ENCODE measurements at regions not wholly inside any gene's neighbourhood (a gene's known extent, or its start where the extent isn't known, plus 50 kb on each side); places are given as distances from the start of the nearest gene placed in this dataset.

DNA sequence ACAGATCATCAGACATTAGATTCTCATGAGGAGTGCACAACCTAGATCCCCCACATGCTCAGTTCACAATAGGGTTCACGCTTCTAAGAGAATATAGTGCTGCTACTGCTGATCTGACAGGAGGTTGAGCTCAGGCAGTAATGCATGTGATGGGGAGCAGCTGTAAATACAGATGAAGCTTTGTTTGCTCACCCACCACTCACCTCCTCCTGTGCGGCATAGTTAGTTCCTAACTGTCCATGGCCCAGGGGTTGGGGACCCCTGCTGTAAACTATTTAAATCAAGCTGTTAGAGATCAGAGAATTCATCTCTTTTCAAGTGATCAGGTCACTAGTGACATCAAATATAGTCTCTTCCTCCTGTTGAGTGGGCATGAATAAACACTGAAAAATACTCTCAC, 88.8 kb upstream of the ACVR2A start:
- Histone ChIP-seq H3K27ac (no peak overlapping the region), H3K4me1 (no peaks in the 10 kb centered on the region)
- TF ChIP-seq, protein P1, sequence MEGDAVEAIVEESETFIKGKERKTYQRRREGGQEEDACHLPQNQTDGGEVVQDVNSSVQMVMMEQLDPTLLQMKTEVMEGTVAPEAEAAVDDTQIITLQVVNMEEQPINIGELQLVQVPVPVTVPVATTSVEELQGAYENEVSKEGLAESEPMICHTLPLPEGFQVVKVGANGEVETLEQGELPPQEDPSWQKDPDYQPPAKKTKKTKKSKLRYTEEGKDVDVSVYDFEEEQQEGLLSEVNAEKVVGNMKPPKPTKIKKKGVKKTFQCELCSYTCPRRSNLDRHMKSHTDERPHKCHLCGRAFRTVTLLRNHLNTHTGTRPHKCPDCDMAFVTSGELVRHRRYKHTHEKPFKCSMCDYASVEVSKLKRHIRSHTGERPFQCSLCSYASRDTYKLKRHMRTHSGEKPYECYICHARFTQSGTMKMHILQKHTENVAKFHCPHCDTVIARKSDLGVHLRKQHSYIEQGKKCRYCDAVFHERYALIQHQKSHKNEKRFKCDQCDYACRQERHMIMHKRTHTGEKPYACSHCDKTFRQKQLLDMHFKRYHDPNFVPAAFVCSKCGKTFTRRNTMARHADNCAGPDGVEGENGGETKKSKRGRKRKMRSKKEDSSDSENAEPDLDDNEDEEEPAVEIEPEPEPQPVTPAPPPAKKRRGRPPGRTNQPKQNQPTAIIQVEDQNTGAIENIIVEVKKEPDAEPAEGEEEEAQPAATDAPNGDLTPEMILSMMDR (IDR thresholded peaks at IDR 0.05): no peak

DNA sequence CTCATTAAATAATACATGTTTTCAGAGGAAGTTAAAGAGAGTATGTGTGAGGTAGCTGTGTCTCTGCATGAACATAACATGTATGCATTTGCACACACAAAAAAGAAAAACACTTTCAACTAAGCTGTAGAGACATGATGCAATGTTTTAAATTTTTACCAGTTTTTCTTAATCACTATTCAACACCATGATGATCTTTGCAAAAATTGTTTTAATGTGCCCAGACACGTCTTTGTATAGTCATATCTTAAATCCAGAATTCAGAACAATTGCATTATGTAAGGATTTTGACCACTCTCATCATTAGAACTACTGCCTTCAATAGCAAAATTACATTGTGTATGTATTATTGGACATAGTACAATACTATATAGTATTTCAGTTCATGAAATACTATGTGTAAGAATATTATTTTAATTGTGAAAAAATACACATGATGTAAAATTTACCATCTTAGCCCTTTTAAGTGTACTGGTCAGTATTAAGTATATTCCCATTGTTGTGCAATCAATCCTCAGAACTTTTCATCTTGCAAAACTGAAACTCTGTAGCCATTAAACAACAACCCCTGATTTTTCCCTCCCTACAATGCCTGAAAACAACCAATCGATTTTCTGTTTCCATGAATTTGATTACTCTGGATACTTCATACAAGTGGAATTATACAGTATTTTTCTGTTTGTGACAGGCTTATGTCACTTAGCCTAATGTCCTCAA, 104.5 kb upstream of the ACVR2A start:
- H3K4me1 ChIP-seq: no peaks in the 10 kb centered on the region
- no peak overlapping the region for H3K27ac ChIP-seq
- TF ChIP-seq, protein P1 (IDR thresholded peaks at IDR 0.05): no peak
- H3K36me3 ChIP-seq (ENCODE audit: control insufficient read depth, insufficient read depth, low read length): no peaks in the 10 kb centered on the region
- no peak overlapping the region for H3K9ac ChIP-seq
- no peak overlapping the region for H2AFZ ChIP-seq
- H3K4me3 ChIP-seq (ENCODE audit: low read depth, low read length): no peak overlapping the region
- no peaks in the 10 kb centered on the region for H3K9me3 ChIP-seq (ENCODE audit: control insufficient read depth, low read length)
- no peaks in the 10 kb centered on the region for H3K27me3 ChIP-seq (ENCODE audit: control insufficient read depth, insufficient read depth, low read length)
- H3K4me2 ChIP-seq (ENCODE audit: low read length): no peak overlapping the region
- no peaks in the 10 kb centered on the region for H3K79me2 ChIP-seq

More for the DNA sequence above, 88.8 kb upstream of the ACVR2A start:
- H3K9me3 ChIP-seq (ENCODE audit: control insufficient read depth, low read length): no peaks in the 10 kb centered on the region
- no peak overlapping the region for H3K4me2 ChIP-seq (ENCODE audit: low read length)
- H3K9ac ChIP-seq: no peak overlapping the region
- no peaks in the 10 kb centered on the region for H3K36me3 ChIP-seq (ENCODE audit: control insufficient read depth, insufficient read depth, low read length)
- H3K27me3 ChIP-seq (ENCODE audit: control insufficient read depth, insufficient read depth, low read length): no peaks in the 10 kb centered on the region
- no peak overlapping the region for H2AFZ ChIP-seq
- H3K79me2 ChIP-seq: no peaks in the 10 kb centered on the region
- no peak overlapping the region for H3K4me3 ChIP-seq (ENCODE audit: low read depth, low read length)

DNA sequence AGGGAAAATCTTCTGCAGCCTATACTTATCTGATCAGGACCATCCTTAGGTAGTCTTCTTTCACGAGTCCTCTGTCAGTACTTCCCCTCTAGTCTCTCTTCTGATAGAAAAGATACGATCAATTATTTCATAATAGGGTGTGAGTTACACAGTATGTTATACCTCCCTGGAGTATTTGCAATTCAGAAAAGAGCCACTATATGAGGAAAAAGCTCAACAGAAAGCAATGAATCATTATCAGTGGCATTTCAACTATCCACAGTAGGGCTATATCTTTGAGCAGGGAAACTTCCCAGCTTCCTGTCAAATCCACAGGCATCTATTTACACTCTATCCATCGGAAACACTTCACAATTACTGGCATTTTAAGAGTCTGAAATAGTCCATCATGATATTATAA, 105.3 kb upstream of the ACVR2A start:
- no peaks in the 10 kb centered on the region for H3K27me3 ChIP-seq (ENCODE audit: control insufficient read depth, insufficient read depth, low read length)
- no peak overlapping the region for H3K4me3 ChIP-seq (ENCODE audit: low read depth, low read length)
- no peak overlapping the region for H2AFZ ChIP-seq
- no peak overlapping the region for H3K9ac ChIP-seq
- H3K4me2 ChIP-seq (ENCODE audit: low read length): no peak overlapping the region
- no peaks in the 10 kb centered on the region for H3K4me1 ChIP-seq
- no peaks in the 10 kb centered on the region for H3K9me3 ChIP-seq (ENCODE audit: control insufficient read depth, low read length)
- no peaks in the 10 kb centered on the region for H3K79me2 ChIP-seq
- H3K27ac ChIP-seq: no peak overlapping the region
- no peaks in the 10 kb centered on the region for H3K36me3 ChIP-seq (ENCODE audit: control insufficient read depth, insufficient read depth, low read length)
- TF ChIP-seq, protein P1 (IDR thresholded peaks at IDR 0.05): no peak

DNA sequence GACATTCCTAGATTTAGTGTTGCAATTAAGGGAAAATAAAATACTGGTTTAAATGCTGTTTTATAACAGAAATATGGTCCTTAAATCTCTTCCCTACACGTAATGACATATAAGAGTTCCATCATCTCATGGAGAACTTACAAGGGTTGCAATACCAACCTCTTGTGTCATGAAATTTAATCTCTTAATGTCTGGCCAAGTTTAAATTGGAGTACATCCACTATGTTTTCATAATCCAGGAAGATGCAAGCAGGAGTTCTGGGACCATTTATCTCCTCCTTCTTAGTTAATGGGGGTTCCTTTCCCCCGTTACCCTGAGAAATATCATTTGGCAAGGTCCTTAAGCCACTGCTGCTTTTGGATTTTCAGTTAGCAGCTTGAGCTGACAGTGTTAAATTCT, 126.0 kb upstream of the ACVR2A start:
- TF ChIP-seq, protein P1 (IDR thresholded peaks at IDR 0.05): no peak
- no peaks in the 10 kb centered on the region for H3K4me1 ChIP-seq
- no peaks in the 10 kb centered on the region for H3K36me3 ChIP-seq (ENCODE audit: control insufficient read depth, insufficient read depth, low read length)

DNA sequence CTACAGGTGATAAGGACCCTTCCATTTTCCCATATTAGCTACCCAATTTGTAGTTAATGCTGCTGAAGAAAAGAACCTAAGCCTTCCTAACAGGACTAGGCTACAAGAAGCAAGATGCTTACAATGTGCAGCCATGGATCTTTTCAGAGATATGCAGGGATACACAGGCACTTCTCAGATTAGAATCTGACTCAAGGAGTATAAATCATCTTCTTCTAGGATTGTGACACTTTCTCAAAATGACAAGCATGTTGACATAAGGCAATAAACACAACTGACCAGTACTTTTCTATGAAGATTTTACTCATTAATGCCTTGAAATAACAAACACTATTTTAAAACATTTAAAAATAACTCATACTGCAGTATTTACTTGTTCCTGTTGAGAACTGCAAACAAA, 127.9 kb upstream of the ACVR2A start:
- Histone ChIP-seq H3K4me1 (no peaks in the 10 kb centered on the region), H3K27me3 (ENCODE audit: control insufficient read depth, insufficient read depth, low read length) (no peaks in the 10 kb centered on the region), H3K36me3 (ENCODE audit: control insufficient read depth, insufficient read depth, low read length) (no peaks in the 10 kb centered on the region), H3K9ac (no peak overlapping the region), H2AFZ (no peak overlapping the region), H3K9me3 (ENCODE audit: control insufficient read depth, low read length) (no peaks in the 10 kb centered on the region), H3K4me2 (ENCODE audit: low read length) (no peak overlapping the region), H3K4me3 (ENCODE audit: low read depth, low read length) (no peak overlapping the region), H3K79me2 (no peaks in the 10 kb centered on the region), H3K27ac (no peak overlapping the region)
- TF ChIP-seq, protein P1 (IDR thresholded peaks at IDR 0.05): no peak

More for the DNA sequence above, 126.0 kb upstream of the ACVR2A start:
- Histone ChIP-seq H3K4me3 (ENCODE audit: low read depth, low read length) (no peak overlapping the region), H3K4me2 (ENCODE audit: low read length) (no peak overlapping the region), H3K79me2 (no peaks in the 10 kb centered on the region), H3K9ac (no peak overlapping the region), H2AFZ (no peak overlapping the region), H3K27me3 (ENCODE audit: control insufficient read depth, insufficient read depth, low read length) (no peaks in the 10 kb centered on the region), H3K27ac (no peak overlapping the region), H3K9me3 (ENCODE audit: control insufficient read depth, low read length) (no peaks in the 10 kb centered on the region)

Measured in parathyroid adenoma (tissue), 2 donors.